Activated CD8-positive, alpha-beta T cell treated with anti-CD3 and anti-CD28 coated beads, Interleukin-2, amount 10 ng/mL, durations not matched to agents 7 days and 5 days (primary cell): ENCODE measurements at regions not wholly inside any gene's neighbourhood (a gene's known extent, or its start where the extent isn't known, plus 50 kb on each side); places are given as distances from the start of the nearest gene placed in this dataset.

Experiments
- ATAC-seq: fragments of 150-1000 bp; cut with Tn5 transposase; one replicate; pipeline ENCODE4 v1.10.0; 2021; ENCODE audit warnings: moderate library complexity
- CTCF ChIA-PET: fragments of 350-600 bp; sonication (Branson Sonifier 250); formaldehyde crosslinking; loops from one replicate; lab custom pipeline; 2021; ENCODE audit warnings: antibody characterized with exemption; lab: Charles Lee
- POLR2A ChIA-PET: fragments of 350-600 bp; sonication (Branson Sonifier 250); formaldehyde crosslinking; loops from one replicate; lab custom pipeline; 2021; ENCODE audit warnings: antibody characterized with exemption; lab: Charles Lee
- DNase-seq: peaks from one replicate; pipeline ENCODE4 v3.0.0-alpha.2; 2020
- H3K27ac Mint-ChIP-seq: one replicate; pipeline ENCODE4 v1.8.0; 2021; ENCODE audit warnings: mild to moderate bottlenecking, mixed read lengths
- H3K27me3 Mint-ChIP-seq: one replicate; pipeline ENCODE4 v1.8.0; 2021; ENCODE audit warnings: low read depth, mixed read lengths
- H3K36me3 Mint-ChIP-seq: one replicate; pipeline ENCODE4 v1.8.0; 2021; ENCODE audit warnings: low read depth, mixed read lengths
- H3K4me1 Mint-ChIP-seq: one replicate; pipeline ENCODE4 v1.8.0; 2021; ENCODE audit warnings: low read depth, mixed read lengths
- H3K4me3 Mint-ChIP-seq: one replicate; pipeline ENCODE4 v1.8.0; 2021; ENCODE audit warnings: mild to moderate bottlenecking, mixed read lengths
- H3K9me3 Mint-ChIP-seq: one replicate; pipeline ENCODE4 v1.8.0; 2022; ENCODE audit warnings: mixed read lengths; ENCODE audit not compliant: insufficient read depth

GRCh38 chr11:116217006-116217405, 555.8 kb downstream of the BUD13 start:
- no peaks in the 10 kb centered on the region for H3K36me3 Mint-ChIP-seq

DNA sequence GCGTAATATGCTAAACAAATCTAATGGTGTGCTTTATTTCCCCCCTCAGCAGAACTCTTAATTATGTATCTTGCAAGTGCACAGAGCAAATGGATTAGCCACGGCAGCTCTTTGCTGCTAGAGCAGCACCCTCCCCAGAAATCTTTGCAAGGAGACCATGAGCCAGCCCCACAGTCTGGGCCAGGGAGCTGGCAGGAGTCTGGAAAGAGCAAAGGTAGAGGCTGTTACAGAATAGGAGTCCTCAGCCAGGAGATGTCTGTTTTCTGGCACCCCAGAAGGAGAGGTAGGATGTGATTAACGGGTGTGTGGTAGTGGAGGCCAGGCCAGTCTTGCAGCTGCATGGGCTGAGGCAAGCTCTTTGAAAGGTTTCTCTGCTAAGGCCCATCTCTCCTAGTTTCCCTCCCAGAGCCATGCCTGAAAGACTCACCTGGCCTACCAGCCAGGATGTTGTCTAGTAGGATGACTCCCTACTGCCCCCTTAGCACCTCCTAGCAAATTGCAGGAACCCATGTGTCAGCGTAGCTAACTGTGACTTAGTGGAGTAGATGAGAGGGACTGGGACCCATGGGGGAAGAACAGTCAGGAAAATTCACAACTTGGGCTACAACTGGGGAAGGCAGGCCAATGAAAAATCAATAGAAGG, 557.2 kb downstream of the BUD13 start:
- ChIA-PET CTCF (no interaction called here), POLR2A (no interaction called here)
- Mint-ChIP-seq H3K9me3 (no peaks in the 10 kb centered on the region), H3K4me1 (no peaks in the 10 kb centered on the region), H3K27me3 (no peaks in the 10 kb centered on the region), H3K27ac (no peak overlapping the region), H3K4me3 (no peak overlapping the region), H3K36me3 (no peaks in the 10 kb centered on the region)
- no peak for DNase-seq
- ATAC-seq, result no peak

More at GRCh38 chr11:116217006-116217405, 555.8 kb downstream of the BUD13 start:
- ATAC-seq, result no peak
- ChIA-PET CTCF (interaction anchor here (1.1 to 1.6 kb wide), 4 partner anchors 30 to 893 kb away, joined by 3 to 5 read pairs (median 4); no protein-coding TSS in a partner anchor), POLR2A (no interaction called here)
- Mint-ChIP-seq H3K27me3 (no peaks in the 10 kb centered on the region), H3K4me1 (no peaks in the 10 kb centered on the region), H3K9me3 (no peaks in the 10 kb centered on the region), H3K27ac (no peak overlapping the region), H3K4me3 (no peak overlapping the region)
- DNase-seq, result peak; percentile 21

DNA sequence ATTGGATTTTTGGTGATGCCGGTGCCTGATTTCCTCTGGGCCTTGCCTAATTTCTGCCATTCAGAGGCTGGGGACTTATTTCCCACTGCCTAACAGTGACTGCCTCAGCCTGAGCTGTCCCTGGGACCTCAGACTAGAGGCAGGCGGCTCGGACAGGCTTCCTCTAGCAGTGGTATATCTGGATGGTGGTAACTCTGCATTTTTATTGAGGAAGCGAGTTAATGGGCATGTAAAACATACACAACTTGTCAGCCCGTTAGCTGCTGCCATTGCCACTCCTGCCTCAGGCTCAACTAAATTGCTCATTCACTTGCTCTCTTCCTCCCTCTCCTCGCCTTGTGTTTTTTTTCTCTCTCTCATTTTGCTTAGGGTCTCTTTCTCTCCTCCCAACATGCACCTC, 561.6 kb downstream of the BUD13 start:
- DNase-seq, result no peak
- Mint-ChIP-seq H3K27ac (no peak overlapping the region), H3K4me1 (no peaks in the 10 kb centered on the region), H3K9me3 (no peaks in the 10 kb centered on the region), H3K27me3 (no peaks in the 10 kb centered on the region), H3K4me3 (no peak overlapping the region), H3K36me3 (no peaks in the 10 kb centered on the region)
- no peak for ATAC-seq
- ChIA-PET POLR2A (no interaction called here), CTCF (no interaction called here)

DNA sequence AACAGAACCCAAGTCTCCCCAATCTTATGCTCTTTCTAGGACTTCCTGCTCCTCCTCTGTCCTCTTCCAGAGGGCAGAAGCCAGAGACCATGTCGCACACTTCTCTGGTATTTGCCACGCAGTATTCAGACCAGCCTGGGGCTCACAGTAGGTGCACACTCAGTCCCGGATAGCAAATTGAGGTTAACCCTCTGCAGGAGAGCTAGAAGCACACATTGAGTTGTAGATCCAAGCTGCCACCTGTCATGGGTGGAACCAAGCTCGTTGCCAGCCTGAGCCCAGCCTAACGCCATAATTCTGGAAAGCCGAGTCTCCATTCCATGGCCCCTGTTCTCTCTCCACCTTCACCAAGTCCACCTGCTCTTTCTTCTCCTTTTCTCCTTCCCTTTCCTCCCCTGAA, 562.1 kb downstream of the BUD13 start:
- Mint-ChIP-seq H3K27me3 (no peaks in the 10 kb centered on the region), H3K4me3 (no peak overlapping the region), H3K27ac (no peak overlapping the region), H3K4me1 (no peaks in the 10 kb centered on the region), H3K9me3 (no peaks in the 10 kb centered on the region), H3K36me3 (no peaks in the 10 kb centered on the region)
- no peak for DNase-seq
- no peak for ATAC-seq
- ChIA-PET POLR2A (no interaction called here), CTCF (no interaction called here)

DNA sequence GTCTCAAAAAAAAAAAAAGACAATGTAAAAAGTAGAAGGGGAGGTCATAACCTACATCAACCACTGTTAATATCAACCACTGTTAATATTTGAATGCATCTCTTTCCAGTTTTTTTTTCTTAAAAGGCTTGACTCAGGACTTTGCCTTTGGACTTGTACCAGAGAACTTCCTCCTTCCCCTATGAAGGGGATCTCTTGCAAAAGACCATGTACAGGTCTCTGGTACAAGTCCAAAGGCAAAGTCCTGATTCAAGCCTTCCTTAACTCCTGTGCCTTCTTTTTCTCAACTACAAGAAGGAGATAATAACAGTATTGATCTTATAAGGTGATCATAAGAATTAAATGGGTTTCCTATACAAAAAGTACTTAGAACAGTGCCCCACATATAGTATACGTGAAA, 563.5 kb downstream of the BUD13 start:
- POLR2A ChIA-PET, result no interaction called here
- Mint-ChIP-seq H3K27ac (no peak overlapping the region), H3K9me3 (no peaks in the 10 kb centered on the region), H3K27me3 (no peaks in the 10 kb centered on the region), H3K4me3 (no peak overlapping the region), H3K4me1 (no peaks in the 10 kb centered on the region), H3K36me3 (no peaks in the 10 kb centered on the region)
- ATAC-seq, result no peak
- DNase-seq, result no peak
- CTCF ChIA-PET, result no interaction called here

DNA sequence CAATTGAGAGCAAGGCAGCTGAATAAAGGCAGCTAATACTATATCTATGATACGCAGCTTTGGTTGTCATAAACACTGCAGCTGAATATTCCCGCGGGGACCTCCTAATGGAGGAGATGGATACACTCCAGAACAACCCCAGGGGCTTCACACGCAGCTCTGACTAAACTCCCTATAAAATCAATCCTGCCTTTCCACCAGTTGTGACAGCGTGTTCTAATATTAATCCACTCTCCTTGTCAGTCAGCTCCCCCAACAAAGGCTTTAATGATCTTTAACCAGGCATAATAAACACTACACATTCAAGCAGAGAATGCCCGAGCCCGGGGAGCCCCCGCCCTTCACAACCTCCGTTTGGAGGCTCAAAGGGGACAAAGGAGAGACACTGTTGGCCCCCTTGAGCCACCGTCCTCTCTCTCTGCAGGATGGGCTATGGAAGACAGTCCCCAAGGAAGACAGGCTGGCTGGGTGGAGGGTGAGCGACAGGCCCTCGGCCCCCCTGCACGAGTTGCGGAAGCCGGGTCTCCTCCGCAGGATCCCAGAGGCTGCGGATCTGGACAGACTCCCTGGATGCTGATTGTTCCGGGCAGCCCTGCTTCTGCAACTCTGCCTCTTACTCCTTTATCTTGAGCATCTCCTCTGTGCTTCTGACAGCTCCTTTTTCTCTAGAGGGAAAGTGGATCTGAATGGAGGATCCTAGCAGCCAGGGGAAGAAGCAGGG, 565.2 kb downstream of the BUD13 start:
- no peaks in the 10 kb centered on the region for H3K9me3 Mint-ChIP-seq
- CTCF ChIA-PET, result no interaction called here
- DNase-seq, result no peak

GRCh38 chr11:116207019-116207418, 565.8 kb downstream of the BUD13 start:
- CTCF ChIA-PET, result no interaction called here
- no peaks in the 10 kb centered on the region for H3K36me3 Mint-ChIP-seq
- POLR2A ChIA-PET, result no interaction called here

More for the DNA sequence above, 565.2 kb downstream of the BUD13 start:
- Mint-ChIP-seq H3K27ac (no peak overlapping the region), H3K27me3 (no peaks in the 10 kb centered on the region), H3K36me3 (no peaks in the 10 kb centered on the region), H3K4me1 (no peaks in the 10 kb centered on the region), H3K4me3 (no peak overlapping the region)
- POLR2A ChIA-PET, result no interaction called here
- ATAC-seq, result no peak

GRCh38 chr11:116202922-116203321, 569.9 kb downstream of the BUD13 start:
- Mint-ChIP-seq H3K36me3 (no peaks in the 10 kb centered on the region), H3K27me3 (no peaks in the 10 kb centered on the region), H3K27ac (no peak overlapping the region), H3K4me3 (no peak overlapping the region), H3K4me1 (no peaks in the 10 kb centered on the region), H3K9me3 (no peaks in the 10 kb centered on the region)
- ChIA-PET POLR2A (interaction anchor here (0.7 kb wide), 1 partner anchor 501 kb away, joined by 5 read pairs; no protein-coding TSS in a partner anchor), CTCF (no interaction called here)
- ATAC-seq (no peak), DNase-seq (no peak)

More at GRCh38 chr11:116207019-116207418, 565.8 kb downstream of the BUD13 start:
- ATAC-seq (no peak), DNase-seq (no peak)
- Mint-ChIP-seq H3K27ac (no peak overlapping the region), H3K9me3 (no peaks in the 10 kb centered on the region), H3K4me3 (no peak overlapping the region), H3K27me3 (no peaks in the 10 kb centered on the region), H3K4me1 (no peaks in the 10 kb centered on the region)

- Mint-ChIP-seq H3K4me3 (no peak overlapping the region), H3K36me3 (no peaks in the 10 kb centered on the region), H3K27ac (no peak overlapping the region), H3K4me1 (no peaks in the 10 kb centered on the region), H3K27me3 (no peaks in the 10 kb centered on the region), H3K9me3 (no peaks in the 10 kb centered on the region)
- POLR2A ChIA-PET, result no interaction called here
- no peak for ATAC-seq
- DNase-seq, result no peak
- CTCF ChIA-PET, result no interaction called here
Measured at GRCh38 chr11:116200564-116200963, 572.2 kb downstream of the BUD13 start.

- no peak overlapping the region for H3K4me3 Mint-ChIP-seq
- no peak for ATAC-seq
- CTCF ChIA-PET, result no interaction called here
- H3K27ac Mint-ChIP-seq, result no peak overlapping the region
- no peak for DNase-seq
- H3K36me3 Mint-ChIP-seq, result no peaks in the 10 kb centered on the region
- H3K9me3 Mint-ChIP-seq, result no peaks in the 10 kb centered on the region
- H3K27me3 Mint-ChIP-seq, result no peaks in the 10 kb centered on the region
- POLR2A ChIA-PET, result no interaction called here
- no peaks in the 10 kb centered on the region for H3K4me1 Mint-ChIP-seq
Measured at GRCh38 chr11:116199182-116199581, 573.6 kb downstream of the BUD13 start.

DNA sequence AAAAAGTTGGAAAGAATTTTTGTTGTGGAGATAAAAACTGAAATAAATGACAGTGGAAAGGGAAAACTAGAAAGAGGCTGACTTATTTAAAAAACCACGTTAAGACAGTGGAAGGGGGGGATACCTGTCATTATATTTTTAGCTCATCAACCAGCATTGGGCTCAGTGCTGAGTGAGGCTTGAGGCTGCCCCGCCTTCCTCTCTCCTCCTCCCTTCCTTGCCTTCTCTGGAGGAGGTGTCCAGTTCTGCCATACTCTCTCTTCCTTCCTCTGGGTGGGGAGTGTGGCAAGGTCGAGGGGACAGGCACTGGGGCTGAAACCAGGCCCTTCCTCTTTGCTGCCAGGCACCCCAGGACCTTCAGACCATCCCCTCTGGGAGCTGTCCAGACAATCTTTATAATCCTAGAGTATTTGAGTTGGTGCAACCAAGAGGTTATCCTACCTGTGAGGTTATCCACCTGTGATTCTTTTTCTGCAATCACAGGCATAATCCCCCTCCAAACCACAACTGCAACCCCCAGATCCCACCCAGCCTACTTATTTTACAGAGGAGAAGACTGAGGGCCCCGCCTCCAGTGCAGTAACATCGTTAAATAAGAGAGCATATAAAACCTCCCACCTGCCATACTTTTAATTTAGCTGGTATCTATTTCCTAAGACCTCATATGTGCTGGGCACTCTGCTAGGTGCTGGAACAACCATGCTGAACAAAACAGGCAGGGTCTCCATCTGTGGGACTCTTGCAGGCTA, 578.5 kb downstream of the BUD13 start:
- H3K9me3 Mint-ChIP-seq, result no peaks in the 10 kb centered on the region
- H3K4me3 Mint-ChIP-seq, result no peak overlapping the region
- no peaks in the 10 kb centered on the region for H3K4me1 Mint-ChIP-seq
- no peak for DNase-seq
- H3K36me3 Mint-ChIP-seq, result no peaks in the 10 kb centered on the region
- H3K27ac Mint-ChIP-seq, result no peak overlapping the region
- H3K27me3 Mint-ChIP-seq, result peaks cover 12% of the 10 kb centered on the region
- no peak for ATAC-seq
- POLR2A ChIA-PET, result no interaction called here
- CTCF ChIA-PET, result no interaction called here
